Fibroblast of mammary gland (primary cell): ENCODE measurements at regions not wholly inside any gene's neighbourhood (a gene's known extent, or its start where the extent isn't known, plus 50 kb on each side); places are given as distances from the start of the nearest gene placed in this dataset.
A peak's percentile ranks its signal among the peaks of the same experiment; 100 is the strongest.

Experiments
- DNase-seq: peaks from one replicate; pipeline ENCODE4 v3.0.0-alpha.2; 2010; ENCODE audit warnings: low read depth
- H3K4me3 ChIP-seq: 2 replicates; pipeline ENCODE4 v1.5.1; 2011; ENCODE audit warnings: low read depth, mild to moderate bottlenecking, low read length, moderate library complexity; ENCODE audit not compliant: control insufficient read depth
- TF ChIP-seq, protein P1 (sequence below): conservative IDR thresholded peaks from 2 replicates; pipeline ENCODE4 v1.5.1; 2011; ENCODE audit warnings: low read depth, low read length, inconsistent platforms; ENCODE audit not compliant: control insufficient read depth, insufficient read depth

DNA sequence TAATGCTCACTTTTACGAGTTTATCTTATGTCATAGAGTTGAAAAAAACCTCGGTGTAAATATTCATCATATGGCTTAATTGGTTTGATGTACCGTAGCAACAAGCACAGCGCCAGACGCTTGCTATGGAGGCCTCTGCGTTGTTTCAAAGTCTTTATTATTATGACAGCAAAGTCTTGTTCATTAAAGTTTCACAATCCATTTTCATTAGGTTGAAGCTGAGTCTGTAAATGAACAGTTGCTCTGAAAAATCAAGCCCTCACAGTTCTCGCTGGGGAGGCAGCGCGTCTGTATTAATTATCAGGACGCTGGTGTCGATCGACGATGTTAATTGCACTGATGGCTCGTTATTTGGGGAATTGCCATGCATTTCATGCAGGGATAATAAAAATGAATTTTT is 185.6 kb downstream of the INSC start:
- TF ChIP-seq, protein P1, sequence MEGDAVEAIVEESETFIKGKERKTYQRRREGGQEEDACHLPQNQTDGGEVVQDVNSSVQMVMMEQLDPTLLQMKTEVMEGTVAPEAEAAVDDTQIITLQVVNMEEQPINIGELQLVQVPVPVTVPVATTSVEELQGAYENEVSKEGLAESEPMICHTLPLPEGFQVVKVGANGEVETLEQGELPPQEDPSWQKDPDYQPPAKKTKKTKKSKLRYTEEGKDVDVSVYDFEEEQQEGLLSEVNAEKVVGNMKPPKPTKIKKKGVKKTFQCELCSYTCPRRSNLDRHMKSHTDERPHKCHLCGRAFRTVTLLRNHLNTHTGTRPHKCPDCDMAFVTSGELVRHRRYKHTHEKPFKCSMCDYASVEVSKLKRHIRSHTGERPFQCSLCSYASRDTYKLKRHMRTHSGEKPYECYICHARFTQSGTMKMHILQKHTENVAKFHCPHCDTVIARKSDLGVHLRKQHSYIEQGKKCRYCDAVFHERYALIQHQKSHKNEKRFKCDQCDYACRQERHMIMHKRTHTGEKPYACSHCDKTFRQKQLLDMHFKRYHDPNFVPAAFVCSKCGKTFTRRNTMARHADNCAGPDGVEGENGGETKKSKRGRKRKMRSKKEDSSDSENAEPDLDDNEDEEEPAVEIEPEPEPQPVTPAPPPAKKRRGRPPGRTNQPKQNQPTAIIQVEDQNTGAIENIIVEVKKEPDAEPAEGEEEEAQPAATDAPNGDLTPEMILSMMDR, result no peak
- no peak overlapping the region for H3K4me3 ChIP-seq

DNA sequence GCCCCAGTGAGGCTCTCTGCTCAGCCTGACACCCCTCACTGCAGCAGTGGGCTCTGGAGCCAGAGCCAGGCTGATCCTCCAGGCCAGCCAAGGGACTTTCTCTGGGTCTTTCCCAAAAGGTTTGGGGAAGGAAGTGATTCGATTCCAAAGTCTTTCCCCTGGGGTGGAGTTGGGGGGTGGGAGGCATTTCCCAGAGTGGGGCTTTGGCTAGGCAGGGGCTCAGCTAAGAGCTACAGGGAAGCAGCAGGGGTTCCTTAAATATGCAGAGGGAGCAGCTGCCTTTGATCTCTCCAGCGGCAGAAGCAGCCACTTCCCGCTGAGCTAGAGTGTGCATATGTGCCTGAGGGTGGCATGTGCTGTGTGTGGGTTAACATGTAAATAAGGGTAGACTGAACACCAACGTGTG is 192.9 kb downstream of the INSC start:
- no peak for DNase-seq
- no peak overlapping the region for H3K4me3 ChIP-seq
- TF ChIP-seq, protein P1, result no peak

More for the DNA sequence above, 185.6 kb downstream of the INSC start:
- DNase-seq, result no peak

DNA sequence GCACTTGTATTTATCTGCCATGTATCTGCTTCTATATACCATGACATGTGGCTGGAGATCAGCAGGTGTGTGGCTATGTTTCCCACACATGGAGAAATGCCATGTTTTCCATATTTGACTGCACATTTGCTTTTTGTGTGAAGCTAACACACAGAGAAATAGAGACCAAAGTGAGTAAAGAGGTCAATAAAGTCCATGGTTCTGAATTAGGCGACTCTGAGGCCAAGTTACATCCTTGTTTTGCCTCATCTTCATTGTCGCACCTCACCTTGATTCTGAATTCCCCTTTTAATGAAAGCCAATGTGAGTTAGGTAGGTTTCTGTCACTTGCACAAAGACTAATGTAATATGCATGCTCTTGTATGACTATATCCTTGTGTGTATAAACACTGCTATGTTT is 194.1 kb downstream of the INSC start:
- DNase-seq, result no peak
- TF ChIP-seq, protein P1, result no peak
- no peak overlapping the region for H3K4me3 ChIP-seq

DNA sequence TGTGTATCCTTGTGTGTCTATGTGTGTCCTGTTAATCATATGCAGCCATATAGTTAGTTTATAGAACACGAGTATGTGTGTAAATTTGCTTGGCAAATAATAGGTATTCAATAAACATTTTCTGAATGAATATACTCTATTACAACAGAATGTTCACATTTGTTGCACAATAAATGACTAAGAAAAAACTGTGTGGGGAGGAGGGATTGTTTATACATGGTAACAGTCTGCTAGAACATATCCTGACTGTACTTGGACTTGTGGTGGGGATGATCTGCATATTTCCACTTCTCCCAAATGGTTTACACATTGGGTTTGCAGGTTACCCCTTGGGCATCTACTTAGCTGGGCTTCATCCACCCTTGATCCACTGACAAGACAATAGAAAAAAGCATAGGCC is 194.6 kb downstream of the INSC start:
- TF ChIP-seq, protein P1, result no peak
- peak; percentile 26 for DNase-seq
- H3K4me3 ChIP-seq, result no peak overlapping the region

DNA sequence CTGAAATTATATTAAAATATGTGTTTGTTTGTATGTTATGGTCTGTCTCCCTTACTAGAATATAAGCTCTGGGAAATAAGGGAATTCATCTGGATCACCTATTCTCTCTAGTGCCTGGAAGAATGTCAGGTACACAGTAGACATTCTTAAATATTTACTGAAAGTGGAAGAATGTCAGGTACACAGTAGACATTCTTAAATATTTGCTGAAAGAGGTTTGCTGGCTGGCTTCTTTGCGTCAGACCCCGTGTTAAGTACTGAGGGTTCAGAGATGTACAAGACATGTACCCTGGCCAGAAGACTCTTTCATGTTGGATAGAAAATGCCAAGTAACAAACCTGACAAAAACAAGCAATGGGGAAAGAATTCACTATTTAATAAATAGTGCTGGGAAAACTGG is 199.1 kb downstream of the INSC start:
- no peak overlapping the region for H3K4me3 ChIP-seq
- TF ChIP-seq, protein P1, result no peak
- DNase-seq, result no peak

DNA sequence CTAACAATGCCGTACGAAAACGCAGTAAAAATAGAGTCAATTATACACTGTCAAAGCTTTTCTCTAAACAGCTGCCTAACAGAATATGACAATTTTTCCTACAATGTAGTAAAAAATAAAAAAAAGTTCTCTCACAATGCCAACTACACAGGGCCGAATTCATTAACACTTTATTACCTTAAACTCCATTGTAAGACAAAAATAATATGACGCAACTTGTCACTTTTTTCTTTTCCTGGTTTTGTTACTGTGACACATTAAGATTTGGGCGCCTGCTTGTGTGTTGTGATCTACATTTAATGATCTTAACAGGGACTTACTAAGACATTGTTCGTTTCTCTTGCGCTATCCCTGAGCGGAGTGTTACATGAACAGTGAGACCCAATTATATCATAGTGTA is 204.1 kb downstream of the INSC start:
- TF ChIP-seq, protein P1, result no peak
- H3K4me3 ChIP-seq, result no peak overlapping the region
- DNase-seq, result no peak

DNA sequence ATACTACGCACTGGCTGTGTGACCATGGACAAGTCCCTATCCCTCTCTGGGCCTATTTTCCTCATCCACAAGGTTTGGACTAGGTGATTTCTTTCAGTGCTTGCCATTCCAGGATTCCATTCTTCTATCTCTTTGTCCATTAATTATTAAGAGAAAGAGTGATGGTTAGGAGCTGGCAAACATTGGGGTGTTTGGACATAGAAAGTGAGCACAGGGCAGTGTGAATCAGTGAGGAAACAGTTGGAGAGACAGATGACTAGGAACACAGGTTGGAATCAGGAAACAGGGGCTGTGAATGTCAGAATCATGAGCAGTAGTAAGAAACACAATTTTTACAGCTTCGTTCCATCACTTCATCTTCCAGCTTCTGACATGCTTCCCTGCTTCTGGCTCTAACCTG is 211.8 kb downstream of the INSC start:
- DNase-seq, result no peak
- TF ChIP-seq, protein P1, result no peak
- H3K4me3 ChIP-seq, result no peak overlapping the region
